HepG2 (cell line): ENCODE measurements at regions not wholly inside any gene's neighbourhood (a gene's known extent, or its start where the extent isn't known, plus 50 kb on each side); places are given as distances from the start of the nearest gene placed in this dataset.

Experiments used
- ATAC-seq: fragments of 200-7000 bp; cut with Tn5 transposase; 3 replicates; pipeline ENCODE4 v1.9.1; 2020; ENCODE audit warnings: mild to moderate bottlenecking, moderate library complexity
- BruUV-seq: library from RNA; stranded (reverse); fragments of 400-500 nt; replicated peaks from 2 replicates; lab custom pipeline; 2021; lab: Mats Ljungman, UMichigan
- CTCF ChIA-PET: fragments of 300-600 bp; formaldehyde crosslinking; extraction: SDS; loops from one replicate; lab custom pipeline; 2021; ENCODE audit warnings: low total read pairs, inconsistent platforms, low intra/inter-chr PET ratio; lab: Yijun Ruan, JAX
- POLR2A ChIA-PET: fragments of 350-600 bp; sonication (Branson Sonifier 250); formaldehyde crosslinking; loops from one replicate; lab custom pipeline; 2020; ENCODE audit warnings: antibody characterized with exemption, inconsistent platforms; lab: Yijun Ruan, JAX
- DNase-seq: peaks from one replicate; pipeline ENCODE4 v3.0.0-alpha.2; 2015; ENCODE audit warnings: low spot score
- FAIRE-seq: peaks from 3 replicates; lab custom pipeline; 2011; peaks lifted over from hg19 to GRCh38; lab: Jason Lieb, UNC
- H2AFZ ChIP-seq: one replicate; pipeline ENCODE4 v1.6.1; 2011; ENCODE audit warnings: low read length, inconsistent platforms
- H3K27ac ChIP-seq: fragments of 300-600 bp; 3 replicates; pipeline ENCODE4 v1.8.0; 2011; ENCODE audit warnings: mixed run types, mild to moderate bottlenecking, mixed read lengths, low read length, inconsistent platforms; ENCODE audit not compliant: insufficient read depth; ENCODE audit errors: extremely low read length
- H3K27me3 ChIP-seq, 2 experiments: fragments of 200-600 bp in 1 of 2; 2 replicates in 1 of 2; 3 replicates in 1 of 2; pipeline versions ENCODE4 v1.6.0 to v1.8.0; 2011; ENCODE audit warnings: low read length in 2 of 2, mild to moderate bottlenecking in 2 of 2, moderate library complexity in 2 of 2, inconsistent platforms in 1 of 2; ENCODE audit not compliant: insufficient read depth in 2 of 2, control insufficient read depth in 1 of 2
- H3K36me3 ChIP-seq, 2 experiments: fragments of 200-600 bp in 1 of 2; replicated peaks in 1 of 2; 2 replicates in 1 of 2; 3 replicates in 1 of 2; pipeline versions ENCODE4 v1.5.1 to v1.8.0; 2011; ENCODE audit warnings: low read length in 2 of 2, inconsistent platforms in 1 of 2; ENCODE audit not compliant: insufficient read depth in 2 of 2, control insufficient read depth in 1 of 2
- H3K4me1 ChIP-seq: 2 replicates; pipeline ENCODE4 v1.5.1; 2012; ENCODE audit warnings: low read length, inconsistent platforms; ENCODE audit not compliant: insufficient read depth
- H3K4me2 ChIP-seq: 2 replicates; pipeline ENCODE4 v1.6.0; 2011; ENCODE audit warnings: low read depth, low read length, inconsistent platforms
- H3K4me3 ChIP-seq, 3 experiments: fragments of 200-600 bp in 1 of 3; sonication (generic), shearing (Covaris generic) in 1 of 3; replicated peaks in 1 of 3; 2 replicates each; pipeline ENCODE4 v1.5.1; 2011 to 2016; ENCODE audit warnings: low read length in 3 of 3, inconsistent platforms in 2 of 3, low read depth in 2 of 3, mild to moderate bottlenecking in 2 of 3, control low read depth in 1 of 3, mixed read lengths in 1 of 3; ENCODE audit not compliant: insufficient read depth in 1 of 3
- H3K79me2 ChIP-seq: one replicate; pipeline ENCODE4 v1.6.1; 2011; ENCODE audit warnings: low read length, inconsistent platforms; ENCODE audit not compliant: insufficient read depth
- H3K9ac ChIP-seq: 2 replicates; pipeline ENCODE4 v1.6.0; 2011; ENCODE audit warnings: mild to moderate bottlenecking, low read depth, low read length, inconsistent platforms; ENCODE audit not compliant: insufficient read depth
- H3K9me3 ChIP-seq: 2 replicates; pipeline ENCODE4 v1.5.1; 2012; ENCODE audit warnings: mild to moderate bottlenecking, low read length
- H4K20me1 ChIP-seq: 2 replicates; pipeline ENCODE4 v1.6.0; 2011; ENCODE audit warnings: inconsistent platforms, mild to moderate bottlenecking, low read length, moderate library complexity; ENCODE audit not compliant: insufficient read depth
- AGO1 ChIP-seq: fragments of 200-400 bp; formaldehyde crosslinking; IDR thresholded peaks from 2 replicates; pipeline ENCODE4 v1.6.1; 2017; ENCODE audit warnings: mild to moderate bottlenecking, low read depth, low read length, moderate library complexity; ENCODE audit not compliant: poor library complexity, severe bottlenecking
- BRD4 ChIP-seq: sonication (generic); formaldehyde crosslinking; IDR thresholded peaks from 2 replicates; pipeline ENCODE4 v1.4.0; 2020; ENCODE audit warnings: missing genetic modification reagents
- CCAR2 ChIP-seq: fragments of 200-400 bp; formaldehyde crosslinking; optimal IDR thresholded peaks from 2 replicates; pipeline ENCODE3; 2018; ENCODE audit warnings: low read depth, mild to moderate bottlenecking, low read length, moderate library complexity
- MIER2 ChIP-seq: IDR thresholded peaks from 2 replicates; pipeline ENCODE4 v1.6.1; 2016; ENCODE audit warnings: missing biosample characterization, missing genetic modification reagents
- SOX13 ChIP-seq, 3 experiments: fragments of 450-650 bp in 1 of 3; sonication (generic) in 1 of 3; formaldehyde crosslinking in 1 of 3; IDR thresholded peaks in 2 of 3; conservative IDR thresholded peaks in 1 of 3; 2 replicates each; pipeline versions ENCODE4 v1.5.0 to v1.6.1; 2016 to 2020; ENCODE audit warnings: antibody characterized with exemption in 1 of 3, mild to moderate bottlenecking in 1 of 3, missing compliant biosample characterization in 1 of 3, missing genetic modification reagents in 1 of 3, moderate library complexity in 1 of 3
- ZBTB1 ChIP-seq: sonication (generic); formaldehyde crosslinking; IDR thresholded peaks from 2 replicates; pipeline ENCODE4 v1.4.0; 2020; ENCODE audit warnings: missing genetic modification reagents, borderline replicate concordance
- ZC3H13 ChIP-seq: sonication (generic); formaldehyde crosslinking; IDR thresholded peaks from 2 replicates; pipeline ENCODE4 v1.8.1; 2023; ENCODE audit warnings: mild to moderate bottlenecking, missing genetic modification reagents, moderate library complexity
- ZMAT3 ChIP-seq: sonication (generic); formaldehyde crosslinking; conservative IDR thresholded peaks from 2 replicates; pipeline ENCODE4 v1.7.0; 2021; ENCODE audit warnings: missing genetic modification reagents
- ZNF33A ChIP-seq: sonication (generic); formaldehyde crosslinking; IDR thresholded peaks from 2 replicates; pipeline ENCODE4 v1.5.1; 2020; ENCODE audit warnings: missing genetic modification reagents, mild to moderate bottlenecking, moderate library complexity, borderline replicate concordance
- ZNF33B ChIP-seq: sonication (generic); formaldehyde crosslinking; IDR thresholded peaks from 2 replicates; pipeline ENCODE4 v1.5.1; 2020; ENCODE audit warnings: mild to moderate bottlenecking, missing genetic modification reagents
- ZNF441 ChIP-seq: sonication (generic); formaldehyde crosslinking; IDR thresholded peaks from 2 replicates; pipeline ENCODE4 v1.7.0; 2021; ENCODE audit warnings: missing genetic modification reagents, borderline replicate concordance
- ZSCAN25 ChIP-seq: sonication (generic); formaldehyde crosslinking; IDR thresholded peaks from 2 replicates; pipeline ENCODE4 v1.8.0; 2022; ENCODE audit warnings: mild to moderate bottlenecking, missing genetic modification reagents
- in situ Hi-C: cut with HindIII; loops from 2 replicates; pipeline ENCODE4 v1.10.0; 2017; ENCODE audit warnings: low pct_unique_long_range_greater_than_20kb; ENCODE audit not compliant: extremely low pct_ligation_motif_present
- intact Hi-C: fragments of 100-400 bp; cut with micrococcal nuclease; formaldehyde crosslinking; loops from one replicate; pipeline ENCODE4 v1.10.0; 2022; ENCODE audit not compliant: unreplicated experiment
- TF ChIP-seq, protein P1 (sequence below), 2 experiments: IDR thresholded peaks; 2 replicates each; pipeline ENCODE4 v1.6.1; 2011 to 2012; ENCODE audit warnings: low read length in 2 of 2, borderline replicate concordance in 1 of 2, low read depth in 1 of 2, mild to moderate bottlenecking in 1 of 2, moderate library complexity in 1 of 2

DNA sequence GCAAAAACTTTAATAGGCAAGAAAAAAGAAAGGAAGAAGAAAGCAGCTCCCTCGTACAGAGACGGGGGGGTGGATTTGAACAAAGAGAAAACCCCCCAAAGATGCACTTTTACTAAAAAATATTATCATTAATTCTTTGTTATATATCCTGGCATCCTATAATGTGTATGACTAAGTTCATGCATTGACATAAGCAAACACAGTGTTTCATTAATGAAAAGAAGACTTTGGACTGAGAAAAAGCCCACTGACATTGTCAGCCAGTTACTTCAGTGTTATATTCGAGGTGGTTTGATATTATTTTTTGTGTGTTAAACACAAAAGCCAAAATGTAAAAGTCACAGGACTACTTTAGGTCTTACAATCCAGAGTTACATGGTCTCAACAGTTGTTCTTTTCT, 110.1 kb upstream of the DPYD start (continued):
- TF ChIP-seq, protein P1, sequence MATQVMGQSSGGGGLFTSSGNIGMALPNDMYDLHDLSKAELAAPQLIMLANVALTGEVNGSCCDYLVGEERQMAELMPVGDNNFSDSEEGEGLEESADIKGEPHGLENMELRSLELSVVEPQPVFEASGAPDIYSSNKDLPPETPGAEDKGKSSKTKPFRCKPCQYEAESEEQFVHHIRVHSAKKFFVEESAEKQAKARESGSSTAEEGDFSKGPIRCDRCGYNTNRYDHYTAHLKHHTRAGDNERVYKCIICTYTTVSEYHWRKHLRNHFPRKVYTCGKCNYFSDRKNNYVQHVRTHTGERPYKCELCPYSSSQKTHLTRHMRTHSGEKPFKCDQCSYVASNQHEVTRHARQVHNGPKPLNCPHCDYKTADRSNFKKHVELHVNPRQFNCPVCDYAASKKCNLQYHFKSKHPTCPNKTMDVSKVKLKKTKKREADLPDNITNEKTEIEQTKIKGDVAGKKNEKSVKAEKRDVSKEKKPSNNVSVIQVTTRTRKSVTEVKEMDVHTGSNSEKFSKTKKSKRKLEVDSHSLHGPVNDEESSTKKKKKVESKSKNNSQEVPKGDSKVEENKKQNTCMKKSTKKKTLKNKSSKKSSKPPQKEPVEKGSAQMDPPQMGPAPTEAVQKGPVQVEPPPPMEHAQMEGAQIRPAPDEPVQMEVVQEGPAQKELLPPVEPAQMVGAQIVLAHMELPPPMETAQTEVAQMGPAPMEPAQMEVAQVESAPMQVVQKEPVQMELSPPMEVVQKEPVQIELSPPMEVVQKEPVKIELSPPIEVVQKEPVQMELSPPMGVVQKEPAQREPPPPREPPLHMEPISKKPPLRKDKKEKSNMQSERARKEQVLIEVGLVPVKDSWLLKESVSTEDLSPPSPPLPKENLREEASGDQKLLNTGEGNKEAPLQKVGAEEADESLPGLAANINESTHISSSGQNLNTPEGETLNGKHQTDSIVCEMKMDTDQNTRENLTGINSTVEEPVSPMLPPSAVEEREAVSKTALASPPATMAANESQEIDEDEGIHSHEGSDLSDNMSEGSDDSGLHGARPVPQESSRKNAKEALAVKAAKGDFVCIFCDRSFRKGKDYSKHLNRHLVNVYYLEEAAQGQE (IDR thresholded peaks at IDR 0.05; ENCODE audit: borderline replicate concordance in 1 of 2, low read depth in 1 of 2, low read length in 2 of 2), result no peak
- TF ChIP-seq ZNF33A, result no peak

DNA sequence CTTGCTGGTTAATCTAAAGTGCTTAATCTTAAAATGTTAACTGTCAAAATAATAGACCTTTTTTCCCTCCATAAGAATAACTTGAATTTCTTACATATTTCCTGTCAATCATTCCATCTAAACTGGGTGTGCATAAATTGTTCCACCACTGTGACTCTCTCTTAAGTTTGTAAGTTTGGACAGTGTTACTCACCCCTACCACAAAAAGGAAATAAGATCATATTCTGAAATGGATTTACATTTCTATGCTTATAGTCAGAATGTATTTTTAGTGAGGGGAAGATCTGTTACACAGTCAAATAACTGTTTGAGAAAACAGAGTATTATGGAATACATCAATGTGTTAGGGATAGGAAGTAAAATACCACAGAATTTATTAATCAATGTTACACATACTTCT, 109.6 kb upstream of the DPYD start:
- Histone ChIP-seq H3K4me2 (no peak overlapping the region), H2AFZ (no peak overlapping the region), H3K9ac (no peak overlapping the region), H3K79me2 (no peaks in the 10 kb centered on the region), H4K20me1 (no peaks in the 10 kb centered on the region), H3K27ac (no peak overlapping the region), H3K4me3 (no peak overlapping the region), H3K36me3 (no peaks in the 10 kb centered on the region), H3K9me3 (no peaks in the 10 kb centered on the region), H3K4me1 (no peaks in the 10 kb centered on the region), H3K27me3 (no peaks in the 10 kb centered on the region)
- ChIA-PET POLR2A (no interaction called here), CTCF (no interaction called here)
- in situ Hi-C loops, result no loop called here
- TF ChIP-seq ZNF441, result no peak
- TF ChIP-seq BRD4, result no peak
- TF ChIP-seq ZC3H13 (CRISPR knock-in tag), result no peak
- no peak for TF ChIP-seq ZSCAN25 (CRISPR knock-in tag)
- TF ChIP-seq ZNF33B (CRISPR knock-in tag), result no peak
- TF ChIP-seq MIER2 (CRISPR knock-in tag), result no peak
- no peak for TF ChIP-seq CCAR2
- no peak for TF ChIP-seq ZMAT3
- no peak for TF ChIP-seq SOX13 (IDR thresholded peaks at IDR 0.05)
- TF ChIP-seq SOX13 (CRISPR knock-in tag; conservative IDR thresholded peaks at IDR 0.05 in 1 of 2, IDR thresholded peaks at IDR 0.05 in 1 of 2), result no peak
- TF ChIP-seq AGO1, result no peak
- TF ChIP-seq ZBTB1 (CRISPR knock-in tag), result no peak
- BruUV-seq, result no TSS peak
- no peak for DNase-seq
- FAIRE-seq, result no peak
- ATAC-seq, result no peak
- intact Hi-C loops, result no loop called here
